Kidney (tissue), 13 donors: ENCODE measurements at regions not wholly inside any gene's neighbourhood (a gene's known extent, or its start where the extent isn't known, plus 50 kb on each side); places are given as distances from the start of the nearest gene placed in this dataset.
A peak's percentile ranks its signal among the peaks of the same experiment; 100 is the strongest.

Experiments
- DNase-seq, 5 donors: peaks; one replicate each; pipeline ENCODE4 v3.0.0-alpha.2; 2013 to 2020
- FAIRE-seq: peaks from 2 replicates; lab custom pipeline; 2012; peaks lifted over from hg19 to GRCh38; lab: Jason Lieb, UNC
- H3K27ac ChIP-seq, 2 donors: one replicate each; pipeline ENCODE4 v1.7.0; 2013; ENCODE audit warnings: low read depth in 2 of 2, low read length in 2 of 2, inconsistent platforms in 1 of 2
- H3K27me3 ChIP-seq: one replicate; pipeline ENCODE4 v1.7.1; 2013; ENCODE audit warnings: low read length, inconsistent platforms; ENCODE audit not compliant: control insufficient read depth, insufficient read depth
- H3K36me3 ChIP-seq, 3 donors: one replicate each; pipeline versions ENCODE4 v1.7.0 to v1.7.1; 2013; ENCODE audit warnings: low read length in 3 of 3, control low read depth in 1 of 3, inconsistent platforms in 1 of 3; ENCODE audit not compliant: insufficient read depth in 3 of 3, control insufficient read depth in 2 of 3
- H3K4me1 ChIP-seq, 3 donors: one replicate each; pipeline versions ENCODE4 v1.7.0 to v1.7.1; 2013; ENCODE audit warnings: low read length in 3 of 3, inconsistent platforms in 1 of 3, low read depth in 1 of 3; ENCODE audit not compliant: control insufficient read depth in 2 of 3, insufficient read depth in 2 of 3
- H3K4me3 ChIP-seq, 3 donors: one replicate each; pipeline versions ENCODE4 v1.7.0 to v1.8.1; 2013; ENCODE audit warnings: low read length in 3 of 3, control low read depth in 1 of 3, inconsistent platforms in 1 of 3
- H3K9ac ChIP-seq, 3 donors: one replicate each; pipeline versions ENCODE4 v1.7.0 to v1.7.1; 2013; ENCODE audit warnings: low read length in 3 of 3, control low read depth in 1 of 3, inconsistent platforms in 1 of 3
- H3K9me3 ChIP-seq, 3 donors: one replicate each; pipeline versions ENCODE4 v1.7.0 to v1.7.1; 2013; ENCODE audit warnings: low read length in 3 of 3, control low read depth in 1 of 3, inconsistent platforms in 1 of 3; ENCODE audit not compliant: control insufficient read depth in 2 of 3, insufficient read depth in 1 of 3
- intact Hi-C: fragments of 100-400 bp; cut with DNase I; formaldehyde crosslinking; loops from one replicate; pipeline ENCODE4 v1.11.1; 2022
- TF ChIP-seq, protein P1 (sequence below): IDR thresholded peaks from 3 replicates; pipeline ENCODE4 v1.5.1; 2012; ENCODE audit warnings: mild to moderate bottlenecking, moderate library complexity, borderline replicate concordance; ENCODE audit not compliant: insufficient read depth; ENCODE audit errors: extremely low read depth
- donor health status: control.
- donor health status: control.
- donor health status: control.
- donor health status: control.
- donor health status: control.
- donor health status: DM: yes; HTN: yes; CAD: no.
- donor health status: Normal renal cell carcinoma (clear cell type).

- intact Hi-C loops = no loop called here
- FAIRE-seq (no peak), DNase-seq (peak in 1 of 5 donors; percentile 34)
- TF ChIP-seq, protein P1, sequence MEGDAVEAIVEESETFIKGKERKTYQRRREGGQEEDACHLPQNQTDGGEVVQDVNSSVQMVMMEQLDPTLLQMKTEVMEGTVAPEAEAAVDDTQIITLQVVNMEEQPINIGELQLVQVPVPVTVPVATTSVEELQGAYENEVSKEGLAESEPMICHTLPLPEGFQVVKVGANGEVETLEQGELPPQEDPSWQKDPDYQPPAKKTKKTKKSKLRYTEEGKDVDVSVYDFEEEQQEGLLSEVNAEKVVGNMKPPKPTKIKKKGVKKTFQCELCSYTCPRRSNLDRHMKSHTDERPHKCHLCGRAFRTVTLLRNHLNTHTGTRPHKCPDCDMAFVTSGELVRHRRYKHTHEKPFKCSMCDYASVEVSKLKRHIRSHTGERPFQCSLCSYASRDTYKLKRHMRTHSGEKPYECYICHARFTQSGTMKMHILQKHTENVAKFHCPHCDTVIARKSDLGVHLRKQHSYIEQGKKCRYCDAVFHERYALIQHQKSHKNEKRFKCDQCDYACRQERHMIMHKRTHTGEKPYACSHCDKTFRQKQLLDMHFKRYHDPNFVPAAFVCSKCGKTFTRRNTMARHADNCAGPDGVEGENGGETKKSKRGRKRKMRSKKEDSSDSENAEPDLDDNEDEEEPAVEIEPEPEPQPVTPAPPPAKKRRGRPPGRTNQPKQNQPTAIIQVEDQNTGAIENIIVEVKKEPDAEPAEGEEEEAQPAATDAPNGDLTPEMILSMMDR = no peak
- Histone ChIP-seq H3K4me3 (no peak overlapping the region), H3K36me3 (no peaks in the 10 kb centered on the region), H3K27me3 (no peaks in the 10 kb centered on the region), H3K4me1 (no peaks in the 10 kb centered on the region), H3K9ac (no peak overlapping the region), H3K27ac (no peak overlapping the region), H3K9me3 (no peaks in the 10 kb centered on the region)
Measured at GRCh38 chr7:11290863-11291262, 317.2 kb downstream of the PHF14 start.

DNA sequence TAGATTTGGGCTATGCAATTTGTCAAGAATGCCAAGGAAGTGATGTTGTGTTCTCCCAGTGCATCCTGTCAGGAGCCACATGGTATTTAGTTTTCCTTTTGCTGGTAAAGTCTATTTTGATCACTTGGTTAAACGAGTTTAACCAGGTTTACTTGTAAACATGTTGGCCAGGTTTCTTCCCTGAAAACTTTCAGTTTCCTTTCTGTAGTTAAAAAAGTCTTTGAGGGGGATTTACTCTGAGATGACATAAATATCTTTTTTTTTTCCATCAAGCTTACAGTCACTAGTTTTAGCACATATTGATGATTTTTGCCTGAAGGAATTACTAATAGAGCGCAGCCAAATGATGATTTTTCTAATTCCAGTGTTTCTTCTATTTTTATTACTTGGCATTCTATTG is 320.5 kb downstream of the PHF14 start:
- Histone ChIP-seq H3K36me3 (no peaks in the 10 kb centered on the region), H3K4me1 (no peaks in the 10 kb centered on the region), H3K27ac (no peak overlapping the region), H3K4me3 (no peak overlapping the region), H3K9me3 (no peaks in the 10 kb centered on the region), H3K9ac (no peak overlapping the region), H3K27me3 (no peaks in the 10 kb centered on the region)
- no peak for FAIRE-seq
- intact Hi-C loops = no loop called here
- DNase-seq = no peak
- TF ChIP-seq, protein P1 = no peak

GRCh38 chr7:11294965-11295364 is 321.3 kb downstream of the PHF14 start:
- TF ChIP-seq, protein P1 = no peak
- no peak overlapping the region for H3K4me3 ChIP-seq
- intact Hi-C loops = no loop called here
- no peak overlapping the region for H3K27ac ChIP-seq
- no peak overlapping the region for H3K9ac ChIP-seq
- FAIRE-seq (no peak), DNase-seq (peak in 1 of 5 donors; percentile 7)
- no peaks in the 10 kb centered on the region for H3K36me3 ChIP-seq
- no peaks in the 10 kb centered on the region for H3K27me3 ChIP-seq
- no peaks in the 10 kb centered on the region for H3K9me3 ChIP-seq
- no peaks in the 10 kb centered on the region for H3K4me1 ChIP-seq

DNA sequence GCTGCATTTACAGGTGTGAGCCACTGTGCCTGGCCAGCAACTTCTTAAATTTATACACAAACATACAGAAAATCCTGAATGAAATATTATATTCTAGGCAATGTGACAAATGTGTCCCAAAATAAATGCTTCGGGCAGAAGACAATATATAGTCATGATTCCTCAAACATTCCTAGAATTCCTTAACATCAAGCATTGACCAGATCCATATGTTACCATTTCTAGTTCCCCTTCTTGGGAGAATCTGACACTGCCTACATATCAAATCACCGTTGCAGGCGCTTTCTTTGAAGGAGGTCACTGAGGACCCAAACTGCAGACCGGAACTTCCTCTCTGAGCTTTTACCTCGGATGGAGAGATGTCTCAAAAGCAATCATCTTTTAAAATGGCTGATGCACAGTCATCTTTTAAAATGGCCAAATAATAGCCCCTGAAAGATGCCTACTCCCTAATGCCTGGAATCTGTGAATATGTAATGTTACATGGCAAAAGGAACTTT is 323.5 kb downstream of the PHF14 start:
- intact Hi-C loops = no loop called here
- FAIRE-seq = no peak
- no peaks in the 10 kb centered on the region for H3K9me3 ChIP-seq

More for the DNA sequence above, 323.5 kb downstream of the PHF14 start:
- TF ChIP-seq, protein P1 = no peak
- H3K27me3 ChIP-seq = no peaks in the 10 kb centered on the region
- H3K27ac ChIP-seq = no peak overlapping the region
- DNase-seq = peak in 2 of 5 donors; percentile 3 to 31
- H3K4me1 ChIP-seq = no peaks in the 10 kb centered on the region
- H3K9ac ChIP-seq = no peak overlapping the region
- H3K36me3 ChIP-seq = no peaks in the 10 kb centered on the region
- H3K4me3 ChIP-seq = no peak overlapping the region
